OCI-LY7 (cell line): ENCODE measurements at regions not wholly inside any gene's neighbourhood (a gene's known extent, or its start where the extent isn't known, plus 50 kb on each side); places are given as distances from the start of the nearest gene placed in this dataset.

Experiments
- CTCF ChIP-seq: fragments of 200-600 bp; sonication (generic); conservative IDR thresholded peaks from 2 replicates; pipeline ENCODE4 v1.5.1; 2014; ENCODE audit warnings: mild to moderate bottlenecking, antibody characterized with exemption, low read length, moderate library complexity, mixed read lengths
- EZH2phosphoT487 ChIP-seq: fragments of 200-600 bp; sonication (generic); IDR thresholded peaks from 2 replicates; pipeline ENCODE4 v1.6.1; 2018; ENCODE audit warnings: low read depth, borderline replicate concordance, mild to moderate bottlenecking, mixed run types, antibody characterized with exemption, low read length, moderate library complexity, mixed read lengths

- no peak for TF ChIP-seq CTCF
- TF ChIP-seq EZH2phosphoT487: no peak
Observed at GRCh38 chr7:155388561-155388960, 69.4 kb upstream of the EN2 start.
